Fibroblast of lung (primary cell): ENCODE measurements at regions not wholly inside any gene's neighbourhood (a gene's known extent, or its start where the extent isn't known, plus 50 kb on each side); places are given as distances from the start of the nearest gene placed in this dataset.
"Not testable (repeated sequence)": the region's sequence is repeated elsewhere in the genome, so short reads cannot be mapped to it uniquely, and the experiment has no call there.

ENCODE experiments used
- EZH2 ChIP-seq: IDR thresholded peaks from 2 replicates; pipeline ENCODE4 v1.5.1; 2012; ENCODE audit warnings: low read length, control low read depth, mild to moderate bottlenecking; ENCODE audit errors: missing control alignments
- TF ChIP-seq, protein P1 (sequence below), 2 donors: IDR thresholded peaks in 1 of 2; conservative IDR thresholded peaks in 1 of 2; 1 replicate in 1 of 2; 2 replicates in 1 of 2; pipeline ENCODE4 v1.5.1; 2011 to 2012; ENCODE audit warnings: low read length in 2 of 2, control low read depth in 1 of 2, inconsistent platforms in 1 of 2, low read depth in 1 of 2, mild to moderate bottlenecking in 1 of 2

DNA sequence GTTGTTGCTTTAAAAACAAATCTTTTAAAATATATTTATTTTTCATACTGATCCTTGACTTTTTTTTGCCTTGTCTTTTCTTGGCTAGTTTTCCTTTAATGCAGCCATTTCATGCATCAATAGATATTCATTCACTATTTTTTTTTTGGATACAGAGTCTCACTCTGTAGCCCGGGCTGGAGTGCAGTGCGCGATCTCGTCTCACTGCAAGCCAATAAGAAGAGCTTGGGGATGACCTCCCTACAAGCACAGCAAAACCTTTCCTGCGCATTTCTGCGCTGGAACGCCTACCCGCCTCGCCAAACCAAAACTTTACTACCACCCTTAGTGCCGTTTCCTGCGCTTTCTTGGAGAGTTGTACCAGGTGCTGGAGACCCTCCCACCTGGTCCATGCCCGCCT lies 161.3 kb upstream of the ZNG1E start:
- TF ChIP-seq, protein P1, sequence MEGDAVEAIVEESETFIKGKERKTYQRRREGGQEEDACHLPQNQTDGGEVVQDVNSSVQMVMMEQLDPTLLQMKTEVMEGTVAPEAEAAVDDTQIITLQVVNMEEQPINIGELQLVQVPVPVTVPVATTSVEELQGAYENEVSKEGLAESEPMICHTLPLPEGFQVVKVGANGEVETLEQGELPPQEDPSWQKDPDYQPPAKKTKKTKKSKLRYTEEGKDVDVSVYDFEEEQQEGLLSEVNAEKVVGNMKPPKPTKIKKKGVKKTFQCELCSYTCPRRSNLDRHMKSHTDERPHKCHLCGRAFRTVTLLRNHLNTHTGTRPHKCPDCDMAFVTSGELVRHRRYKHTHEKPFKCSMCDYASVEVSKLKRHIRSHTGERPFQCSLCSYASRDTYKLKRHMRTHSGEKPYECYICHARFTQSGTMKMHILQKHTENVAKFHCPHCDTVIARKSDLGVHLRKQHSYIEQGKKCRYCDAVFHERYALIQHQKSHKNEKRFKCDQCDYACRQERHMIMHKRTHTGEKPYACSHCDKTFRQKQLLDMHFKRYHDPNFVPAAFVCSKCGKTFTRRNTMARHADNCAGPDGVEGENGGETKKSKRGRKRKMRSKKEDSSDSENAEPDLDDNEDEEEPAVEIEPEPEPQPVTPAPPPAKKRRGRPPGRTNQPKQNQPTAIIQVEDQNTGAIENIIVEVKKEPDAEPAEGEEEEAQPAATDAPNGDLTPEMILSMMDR (conservative IDR thresholded peaks at IDR 0.05 in 1 of 2, IDR thresholded peaks at IDR 0.05 in 1 of 2; ENCODE audit: low read depth in 1 of 2, low read length in 2 of 2), result not testable (repeated sequence)
- TF ChIP-seq EZH2, result not testable (repeated sequence)
